ENCODE measurements at regions not wholly inside any gene's neighbourhood (a gene's known extent, or its start where the extent isn't known, plus 50 kb on each side); places are given as distances from the start of the nearest gene placed in this dataset.
"Not testable (repeated sequence)": the region's sequence is repeated elsewhere in the genome, so short reads cannot be mapped to it uniquely, and the experiment has no call there.

GRCh38 chr9:101930783-101931182 is 192.3 kb upstream of the GRIN3A start:
- no peak overlapping the region for H3K27ac ChIP-seq (ENCODE audit: insufficient read depth, low read length)
- no peaks in the 10 kb centered on the region for H3K9me3 ChIP-seq (ENCODE audit: control insufficient read depth, insufficient read depth, low read depth, low read length)
- no peak overlapping the region for H2AFZ ChIP-seq (ENCODE audit: low read length)
- DNase-seq (ENCODE audit: low read depth in 2 of 2): no peak
- no peaks in the 10 kb centered on the region for H3K36me3 ChIP-seq (ENCODE audit: control insufficient read depth, insufficient read depth, low read length)
- no peak overlapping the region for H3K4me2 ChIP-seq (ENCODE audit: extremely low read depth, insufficient read depth, low read length)
- no peak overlapping the region for H3K9ac ChIP-seq (ENCODE audit: insufficient read depth, low read length)
- H4K20me1 ChIP-seq (ENCODE audit: control insufficient read depth, extremely low read depth, insufficient read depth, low read length): no peaks in the 10 kb centered on the region
- H3K79me2 ChIP-seq (ENCODE audit: control insufficient read depth, insufficient read depth, low read length): no peaks in the 10 kb centered on the region
- H3K4me1 ChIP-seq (ENCODE audit: control insufficient read depth, extremely low read depth, insufficient read depth, low read length): no peaks in the 10 kb centered on the region
- no peak overlapping the region for H3K4me3 ChIP-seq (replicated peaks in 1 of 4; ENCODE audit: control extremely low read depth in 1 of 4, insufficient read depth in 1 of 4, low read depth in 3 of 4, low read length in 4 of 4)
- no peaks in the 10 kb centered on the region for H3K27me3 ChIP-seq (ENCODE audit: control insufficient read depth, insufficient read depth, low read length)
- TF ChIP-seq CTCF (conservative IDR thresholded peaks at IDR 0.05 in 1 of 2, IDR thresholded peaks at IDR 0.05 in 1 of 2; ENCODE audit: low read depth in 1 of 2, low read length in 2 of 2): no peak
- no peak for TF ChIP-seq EZH2 (IDR thresholded peaks at IDR 0.05; ENCODE audit: low read length, missing control alignments)

- Histone ChIP-seq H3K9me3 (ENCODE audit: control insufficient read depth, insufficient read depth, low read depth, low read length) (no peaks in the 10 kb centered on the region), H3K27ac (ENCODE audit: insufficient read depth, low read length) (no peak overlapping the region)
Measured at GRCh38 chr9:101925498-101925897, 187.1 kb upstream of the GRIN3A start.

GRCh38 chr9:101923451-101923850 is 185.0 kb upstream of the GRIN3A start:
- H3K4me1 ChIP-seq (ENCODE audit: control insufficient read depth, extremely low read depth, insufficient read depth, low read length): no peaks in the 10 kb centered on the region
- DNase-seq (ENCODE audit: low read depth in 2 of 2): no peak
- TF ChIP-seq CTCF (conservative IDR thresholded peaks at IDR 0.05 in 1 of 2, IDR thresholded peaks at IDR 0.05 in 1 of 2; ENCODE audit: low read depth in 1 of 2, low read length in 2 of 2): no peak
- no peak for TF ChIP-seq EZH2 (IDR thresholded peaks at IDR 0.05; ENCODE audit: low read length, missing control alignments)
- H3K4me3 ChIP-seq (replicated peaks in 1 of 4; ENCODE audit: control extremely low read depth in 1 of 4, insufficient read depth in 1 of 4, low read depth in 3 of 4, low read length in 4 of 4): no peak overlapping the region
- no peaks in the 10 kb centered on the region for H3K79me2 ChIP-seq (ENCODE audit: control insufficient read depth, insufficient read depth, low read length)
- H3K27ac ChIP-seq (ENCODE audit: insufficient read depth, low read length): no peak overlapping the region
- H3K9ac ChIP-seq (ENCODE audit: insufficient read depth, low read length): no peak overlapping the region
- no peak overlapping the region for H2AFZ ChIP-seq (ENCODE audit: low read length)
- H4K20me1 ChIP-seq (ENCODE audit: control insufficient read depth, extremely low read depth, insufficient read depth, low read length): no peaks in the 10 kb centered on the region
- no peaks in the 10 kb centered on the region for H3K9me3 ChIP-seq (ENCODE audit: control insufficient read depth, insufficient read depth, low read depth, low read length)
- H3K36me3 ChIP-seq (ENCODE audit: control insufficient read depth, insufficient read depth, low read length): no peaks in the 10 kb centered on the region
- H3K4me2 ChIP-seq (ENCODE audit: extremely low read depth, insufficient read depth, low read length): no peak overlapping the region
- H3K27me3 ChIP-seq (ENCODE audit: control insufficient read depth, insufficient read depth, low read length): no peaks in the 10 kb centered on the region

More at GRCh38 chr9:101925498-101925897, 187.1 kb upstream of the GRIN3A start:
- Histone ChIP-seq H3K27me3 (ENCODE audit: control insufficient read depth, insufficient read depth, low read length) (no peaks in the 10 kb centered on the region), H3K9ac (ENCODE audit: insufficient read depth, low read length) (no peak overlapping the region), H3K4me3 (replicated peaks in 1 of 4; ENCODE audit: control extremely low read depth in 1 of 4, insufficient read depth in 1 of 4, low read depth in 3 of 4, low read length in 4 of 4) (no peak overlapping the region), H3K4me1 (ENCODE audit: control insufficient read depth, extremely low read depth, insufficient read depth, low read length) (no peaks in the 10 kb centered on the region), H2AFZ (ENCODE audit: low read length) (no peak overlapping the region), H4K20me1 (ENCODE audit: control insufficient read depth, extremely low read depth, insufficient read depth, low read length) (no peaks in the 10 kb centered on the region), H3K4me2 (ENCODE audit: extremely low read depth, insufficient read depth, low read length) (no peak overlapping the region), H3K79me2 (ENCODE audit: control insufficient read depth, insufficient read depth, low read length) (no peaks in the 10 kb centered on the region), H3K36me3 (ENCODE audit: control insufficient read depth, insufficient read depth, low read length) (no peaks in the 10 kb centered on the region)
- TF ChIP-seq EZH2 (IDR thresholded peaks at IDR 0.05; ENCODE audit: low read length, missing control alignments) (no peak), CTCF (conservative IDR thresholded peaks at IDR 0.05 in 1 of 2, IDR thresholded peaks at IDR 0.05 in 1 of 2; ENCODE audit: low read depth in 1 of 2, low read length in 2 of 2) (no peak)
- DNase-seq (ENCODE audit: low read depth in 2 of 2): no peak

- not testable (repeated sequence) for H3K4me3 ChIP-seq (replicated peaks in 1 of 4; ENCODE audit: control extremely low read depth in 1 of 4, insufficient read depth in 1 of 4, low read depth in 3 of 4, low read length in 4 of 4); H4K20me1 ChIP-seq (ENCODE audit: control insufficient read depth, extremely low read depth, insufficient read depth, low read length); H3K4me1 ChIP-seq (ENCODE audit: control insufficient read depth, extremely low read depth, insufficient read depth, low read length); H3K4me2 ChIP-seq (ENCODE audit: extremely low read depth, insufficient read depth, low read length); H3K27me3 ChIP-seq (ENCODE audit: control insufficient read depth, insufficient read depth, low read length); H3K9me3 ChIP-seq (ENCODE audit: control insufficient read depth, insufficient read depth, low read depth, low read length); H3K9ac ChIP-seq (ENCODE audit: insufficient read depth, low read length); H2AFZ ChIP-seq (ENCODE audit: low read length); H3K79me2 ChIP-seq (ENCODE audit: control insufficient read depth, insufficient read depth, low read length); H3K27ac ChIP-seq (ENCODE audit: insufficient read depth, low read length); H3K36me3 ChIP-seq (ENCODE audit: control insufficient read depth, insufficient read depth, low read length); DNase-seq (ENCODE audit: low read depth in 2 of 2)
Measured at GRCh38 chr9:101916948-101917347, 178.5 kb upstream of the GRIN3A start.

All from fibroblast of lung (primary cell).